GM18505 (cell line): ENCODE measurements at regions not wholly inside any gene's neighbourhood (a gene's known extent, or its start where the extent isn't known, plus 50 kb on each side); places are given as distances from the start of the nearest gene placed in this dataset.

Source experiments
- ATAC-seq: cut with Tn5 transposase; IDR thresholded peaks from one replicate; pipeline ENCODE4 v1.9.1; 2021; ENCODE audit not compliant: unreplicated experiment
- POLR2A ChIP-seq: IDR thresholded peaks from 4 replicates; pipeline ENCODE4 v1.6.1; 2011; ENCODE audit warnings: borderline replicate concordance; ENCODE audit not compliant: insufficient read depth, insufficient read length; ENCODE audit errors: extremely low read depth

GRCh38 chr15:66905185-66905584 is 160.2 kb upstream of the SMAD3 start:
- TF ChIP-seq POLR2A: no peak
- no peak for ATAC-seq

GRCh38 chr15:66905954-66906353 is 159.4 kb upstream of the SMAD3 start:
- ATAC-seq: no peak
- TF ChIP-seq POLR2A: no peak

GRCh38 chr15:66906668-66907614 is 158.5 kb upstream of the SMAD3 start:
- no peak for TF ChIP-seq POLR2A
- ATAC-seq: no peak

- ATAC-seq: no peak
Measured at GRCh38 chr15:66907826-66908743, 157.3 kb upstream of the SMAD3 start.

GRCh38 chr15:66908744-66909095 is 156.7 kb upstream of the SMAD3 start:
- TF ChIP-seq POLR2A: no peak

More at GRCh38 chr15:66907826-66908743, 157.3 kb upstream of the SMAD3 start:
- no peak for TF ChIP-seq POLR2A

GRCh38 chr15:66909381-66909890 is 156.0 kb upstream of the SMAD3 start:
- no peak for ATAC-seq
- TF ChIP-seq POLR2A: no peak

More at GRCh38 chr15:66908744-66909095, 156.7 kb upstream of the SMAD3 start:
- ATAC-seq: no peak

GRCh38 chr15:66911131-66911700 is 154.2 kb upstream of the SMAD3 start:
- no peak for TF ChIP-seq POLR2A

GRCh38 chr15:66912001-66912400 is 153.4 kb upstream of the SMAD3 start:
- no peak for ATAC-seq
- TF ChIP-seq POLR2A: no peak

More at GRCh38 chr15:66911131-66911700, 154.2 kb upstream of the SMAD3 start:
- ATAC-seq: no peak

GRCh38 chr15:66912441-66912840 is 153.0 kb upstream of the SMAD3 start:
- no peak for TF ChIP-seq POLR2A
- ATAC-seq: no peak

GRCh38 chr15:66917904-66918448 is 147.4 kb upstream of the SMAD3 start:
- no peak for ATAC-seq
- no peak for TF ChIP-seq POLR2A

GRCh38 chr15:66919421-66919820 is 146.0 kb upstream of the SMAD3 start:
- no peak for TF ChIP-seq POLR2A
- ATAC-seq: no peak

GRCh38 chr15:66921319-66921915 is 144.0 kb upstream of the SMAD3 start:
- ATAC-seq: no peak

More at GRCh38 chr15:66921319-66921915, 144.0 kb upstream of the SMAD3 start:
- no peak for TF ChIP-seq POLR2A
